DOHH2 (cell line): ENCODE measurements at regions not wholly inside any gene's neighbourhood (a gene's known extent, or its start where the extent isn't known, plus 50 kb on each side); places are given as distances from the start of the nearest gene placed in this dataset.

ENCODE experiments used
- CTCF ChIP-seq: fragments of 200-600 bp; sonication (generic); IDR thresholded peaks from one replicate; pipeline ENCODE4 v1.5.1; 2014; ENCODE audit warnings: antibody characterized with exemption, mild to moderate bottlenecking, low read depth, low read length; ENCODE audit not compliant: poor library complexity, severe bottlenecking
- EZH2phosphoT487 ChIP-seq: fragments of 200-600 bp; sonication (generic); IDR thresholded peaks from 2 replicates; pipeline ENCODE4 v1.6.1; 2017; ENCODE audit warnings: borderline replicate concordance, mild to moderate bottlenecking, antibody characterized with exemption, low read length, moderate library complexity, mixed read lengths

GRCh38 chr10:111709603-111710002, 474.0 kb downstream of the GPAM start:
- no peak for TF ChIP-seq CTCF
- TF ChIP-seq EZH2phosphoT487 = no peak
